SK-N-SH (cell line): ENCODE measurements at regions not wholly inside any gene's neighbourhood (a gene's known extent, or its start where the extent isn't known, plus 50 kb on each side); places are given as distances from the start of the nearest gene placed in this dataset.

Experiments used
- EP300 ChIP-seq, 2 experiments: IDR thresholded peaks; 2 replicates each; pipeline versions ENCODE4 v1.4.0 to v1.6.1; 2012; ENCODE audit warnings: borderline replicate concordance in 1 of 2, low read depth in 1 of 2, low read length in 1 of 2
- MXI1 ChIP-seq: IDR thresholded peaks from 2 replicates; pipeline ENCODE4 v1.6.1; 2012; ENCODE audit warnings: mild to moderate bottlenecking, low read depth, low read length, improper control_type of control experiment
- SMC3 ChIP-seq: IDR thresholded peaks from 2 replicates; pipeline ENCODE4 v1.6.1; 2012; ENCODE audit warnings: low read depth, low read length, improper control_type of control experiment
- YY1 ChIP-seq: IDR thresholded peaks from 2 replicates; pipeline ENCODE4 v1.4.0; 2012; ENCODE audit warnings: low read depth, mild to moderate bottlenecking
- TF ChIP-seq, protein P1 (sequence below): IDR thresholded peaks from 2 replicates; pipeline ENCODE4 v1.6.1; 2012; ENCODE audit warnings: mild to moderate bottlenecking, low read depth, low read length, moderate library complexity

DNA sequence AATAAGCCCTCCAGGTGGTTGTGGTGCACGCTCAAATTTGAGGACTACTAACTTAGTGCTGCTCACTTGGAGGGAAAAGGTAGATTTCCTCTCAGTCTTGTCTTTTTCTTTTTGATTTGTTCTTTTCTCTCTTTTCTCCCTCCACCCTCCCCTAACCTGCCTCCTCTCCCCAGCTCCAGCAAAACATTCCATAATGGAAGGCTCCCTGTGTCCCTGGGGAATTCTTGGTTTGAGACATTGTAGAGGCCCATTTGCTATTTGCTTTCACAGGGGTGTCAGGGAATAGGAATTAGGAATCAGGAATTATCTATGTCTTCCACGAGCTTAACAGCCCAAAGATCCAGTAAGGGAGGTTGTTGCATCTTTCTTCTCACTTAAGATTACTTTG is 136.8 kb upstream of the UMPS start:
- TF ChIP-seq SMC3: no peak
- TF ChIP-seq YY1: no peak
- TF ChIP-seq, protein P1, sequence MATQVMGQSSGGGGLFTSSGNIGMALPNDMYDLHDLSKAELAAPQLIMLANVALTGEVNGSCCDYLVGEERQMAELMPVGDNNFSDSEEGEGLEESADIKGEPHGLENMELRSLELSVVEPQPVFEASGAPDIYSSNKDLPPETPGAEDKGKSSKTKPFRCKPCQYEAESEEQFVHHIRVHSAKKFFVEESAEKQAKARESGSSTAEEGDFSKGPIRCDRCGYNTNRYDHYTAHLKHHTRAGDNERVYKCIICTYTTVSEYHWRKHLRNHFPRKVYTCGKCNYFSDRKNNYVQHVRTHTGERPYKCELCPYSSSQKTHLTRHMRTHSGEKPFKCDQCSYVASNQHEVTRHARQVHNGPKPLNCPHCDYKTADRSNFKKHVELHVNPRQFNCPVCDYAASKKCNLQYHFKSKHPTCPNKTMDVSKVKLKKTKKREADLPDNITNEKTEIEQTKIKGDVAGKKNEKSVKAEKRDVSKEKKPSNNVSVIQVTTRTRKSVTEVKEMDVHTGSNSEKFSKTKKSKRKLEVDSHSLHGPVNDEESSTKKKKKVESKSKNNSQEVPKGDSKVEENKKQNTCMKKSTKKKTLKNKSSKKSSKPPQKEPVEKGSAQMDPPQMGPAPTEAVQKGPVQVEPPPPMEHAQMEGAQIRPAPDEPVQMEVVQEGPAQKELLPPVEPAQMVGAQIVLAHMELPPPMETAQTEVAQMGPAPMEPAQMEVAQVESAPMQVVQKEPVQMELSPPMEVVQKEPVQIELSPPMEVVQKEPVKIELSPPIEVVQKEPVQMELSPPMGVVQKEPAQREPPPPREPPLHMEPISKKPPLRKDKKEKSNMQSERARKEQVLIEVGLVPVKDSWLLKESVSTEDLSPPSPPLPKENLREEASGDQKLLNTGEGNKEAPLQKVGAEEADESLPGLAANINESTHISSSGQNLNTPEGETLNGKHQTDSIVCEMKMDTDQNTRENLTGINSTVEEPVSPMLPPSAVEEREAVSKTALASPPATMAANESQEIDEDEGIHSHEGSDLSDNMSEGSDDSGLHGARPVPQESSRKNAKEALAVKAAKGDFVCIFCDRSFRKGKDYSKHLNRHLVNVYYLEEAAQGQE: no peak
- TF ChIP-seq MXI1: no peak
- no peak for TF ChIP-seq EP300 (IDR thresholded peaks at IDR 0.05; ENCODE audit: borderline replicate concordance in 1 of 2, low read depth in 1 of 2, low read length in 1 of 2)
